ENCODE measurements at regions not wholly inside any gene's neighbourhood (a gene's known extent, or its start where the extent isn't known, plus 50 kb on each side); places are given as distances from the start of the nearest gene placed in this dataset.

GRCh38 chr2:66236816-66237802 is 197.8 kb upstream of the MEIS1 start:
- WGBS, 2 donors: 79 to 83% methylated on average over 18 of the region's 18 CpGs
- Histone ChIP-seq H3K36me3 (ENCODE audit: control insufficient read depth in 2 of 2, insufficient read depth in 2 of 2, low read length in 1 of 2) (no peaks in the 10 kb centered on the region), H3K27me3 (ENCODE audit: control insufficient read depth in 1 of 2, insufficient read depth in 2 of 2, low read length in 2 of 2) (no peaks in the 10 kb centered on the region), H3K27ac (ENCODE audit: low read depth in 2 of 2, low read length in 1 of 2) (peak overlapping the region in 1 of 2 donors; percentile 37), H3K4me3 (ENCODE audit: low read depth in 1 of 2, low read length in 2 of 2) (no peak overlapping the region), H3K9me3 (ENCODE audit: control insufficient read depth in 2 of 2, insufficient read depth in 1 of 2, low read depth in 1 of 2, low read length in 1 of 2) (no peaks in the 10 kb centered on the region), H3K4me1 (ENCODE audit: control insufficient read depth in 2 of 2, insufficient read depth in 2 of 2, low read length in 1 of 2) (peaks cover 0 to 3% of the 10 kb centered on the region in 2 donors)

GRCh38 chr2:66236067-66236685 is 198.7 kb upstream of the MEIS1 start:
- H3K9me3 ChIP-seq (ENCODE audit: control insufficient read depth in 2 of 2, insufficient read depth in 1 of 2, low read depth in 1 of 2, low read length in 1 of 2): no peaks in the 10 kb centered on the region
- peaks cover 0 to 3% of the 10 kb centered on the region in 2 donors for H3K4me1 ChIP-seq (ENCODE audit: control insufficient read depth in 2 of 2, insufficient read depth in 2 of 2, low read length in 1 of 2)
- no peak overlapping the region for H3K27ac ChIP-seq (ENCODE audit: low read depth in 2 of 2, low read length in 1 of 2)
- H3K27me3 ChIP-seq (ENCODE audit: control insufficient read depth in 1 of 2, insufficient read depth in 2 of 2, low read length in 2 of 2): no peaks in the 10 kb centered on the region
- WGBS, 2 donors: 57 to 75% methylated on average over 9 of the region's 9 CpGs
- H3K4me3 ChIP-seq (ENCODE audit: low read depth in 1 of 2, low read length in 2 of 2): no peak overlapping the region
- no peaks in the 10 kb centered on the region for H3K36me3 ChIP-seq (ENCODE audit: control insufficient read depth in 2 of 2, insufficient read depth in 2 of 2, low read length in 1 of 2)

- H3K4me1 ChIP-seq (ENCODE audit: control insufficient read depth in 2 of 2, insufficient read depth in 2 of 2, low read length in 1 of 2): peaks cover 0 to 3% of the 10 kb centered on the region in 2 donors
- no peak overlapping the region for H3K4me3 ChIP-seq (ENCODE audit: low read depth in 1 of 2, low read length in 2 of 2)
- no peak overlapping the region for H3K27ac ChIP-seq (ENCODE audit: low read depth in 2 of 2, low read length in 1 of 2)
- no peaks in the 10 kb centered on the region for H3K27me3 ChIP-seq (ENCODE audit: control insufficient read depth in 1 of 2, insufficient read depth in 2 of 2, low read length in 2 of 2)
- H3K36me3 ChIP-seq (ENCODE audit: control insufficient read depth in 2 of 2, insufficient read depth in 2 of 2, low read length in 1 of 2): no peaks in the 10 kb centered on the region
- WGBS, 2 donors: 79 to 81% methylated on average over 7 of the region's 7 CpGs
- H3K9me3 ChIP-seq (ENCODE audit: control insufficient read depth in 2 of 2, insufficient read depth in 1 of 2, low read depth in 1 of 2, low read length in 1 of 2): no peaks in the 10 kb centered on the region
These were observed 199.5 kb upstream of the MEIS1 start for GRCh38 chr2:66235428-66235827.

- Histone ChIP-seq H3K36me3 (ENCODE audit: control insufficient read depth in 2 of 2, insufficient read depth in 2 of 2, low read length in 1 of 2) (no peaks in the 10 kb centered on the region), H3K4me3 (ENCODE audit: low read depth in 1 of 2, low read length in 2 of 2) (no peak overlapping the region), H3K27ac (ENCODE audit: low read depth in 2 of 2, low read length in 1 of 2) (peak overlapping the region; percentile 11 to 60), H3K9me3 (ENCODE audit: control insufficient read depth in 2 of 2, insufficient read depth in 1 of 2, low read depth in 1 of 2, low read length in 1 of 2) (no peaks in the 10 kb centered on the region), H3K4me1 (ENCODE audit: control insufficient read depth in 2 of 2, insufficient read depth in 2 of 2, low read length in 1 of 2) (peaks cover 0 to 3% of the 10 kb centered on the region in 2 donors), H3K27me3 (ENCODE audit: control insufficient read depth in 1 of 2, insufficient read depth in 2 of 2, low read length in 2 of 2) (no peaks in the 10 kb centered on the region)
- whole genome bisulfite sequencing, 2 donors: 81 to 83% methylated on average over 2 of the region's 2 CpGs
These were observed 200.9 kb upstream of the MEIS1 start for GRCh38 chr2:66233981-66234380.

- 30 to 43% methylated on average over 4 of the region's 4 CpGs for WGBS, 2 donors
- H3K27me3 ChIP-seq (ENCODE audit: control insufficient read depth in 1 of 2, insufficient read depth in 2 of 2, low read length in 2 of 2): no peaks in the 10 kb centered on the region
- H3K4me1 ChIP-seq (ENCODE audit: control insufficient read depth in 2 of 2, insufficient read depth in 2 of 2, low read length in 1 of 2): no peaks in the 10 kb centered on the region
- H3K27ac ChIP-seq (ENCODE audit: low read depth in 2 of 2, low read length in 1 of 2): no peak overlapping the region
- H3K9me3 ChIP-seq (ENCODE audit: control insufficient read depth in 2 of 2, insufficient read depth in 1 of 2, low read depth in 1 of 2, low read length in 1 of 2): no peaks in the 10 kb centered on the region
- no peak overlapping the region for H3K4me3 ChIP-seq (ENCODE audit: low read depth in 1 of 2, low read length in 2 of 2)
- H3K36me3 ChIP-seq (ENCODE audit: control insufficient read depth in 2 of 2, insufficient read depth in 2 of 2, low read length in 1 of 2): no peaks in the 10 kb centered on the region
These were observed 206.8 kb upstream of the MEIS1 start for GRCh38 chr2:66228128-66228547.

- no peaks in the 10 kb centered on the region for H3K36me3 ChIP-seq (ENCODE audit: control insufficient read depth in 2 of 2, insufficient read depth in 2 of 2, low read length in 1 of 2)
- 44 to 66% methylated on average over 8 of the region's 8 CpGs for WGBS, 2 donors
These were observed 217.8 kb upstream of the MEIS1 start for GRCh38 chr2:66217039-66217585.

GRCh38 chr2:66212749-66213148 is 222.2 kb upstream of the MEIS1 start:
- Histone ChIP-seq H3K27ac (ENCODE audit: low read depth in 2 of 2, low read length in 1 of 2) (no peak overlapping the region), H3K9me3 (ENCODE audit: control insufficient read depth in 2 of 2, insufficient read depth in 1 of 2, low read depth in 1 of 2, low read length in 1 of 2) (no peaks in the 10 kb centered on the region), H3K4me3 (ENCODE audit: low read depth in 1 of 2, low read length in 2 of 2) (no peak overlapping the region), H3K27me3 (ENCODE audit: control insufficient read depth in 1 of 2, insufficient read depth in 2 of 2, low read length in 2 of 2) (no peaks in the 10 kb centered on the region), H3K36me3 (ENCODE audit: control insufficient read depth in 2 of 2, insufficient read depth in 2 of 2, low read length in 1 of 2) (no peaks in the 10 kb centered on the region), H3K4me1 (ENCODE audit: control insufficient read depth in 2 of 2, insufficient read depth in 2 of 2, low read length in 1 of 2) (no peaks in the 10 kb centered on the region)
- WGBS, 2 donors: 58 to 59% methylated on average over 3 of the region's 3 CpGs

More at GRCh38 chr2:66217039-66217585, 217.8 kb upstream of the MEIS1 start:
- Histone ChIP-seq H3K4me1 (ENCODE audit: control insufficient read depth in 2 of 2, insufficient read depth in 2 of 2, low read length in 1 of 2) (no peaks in the 10 kb centered on the region), H3K27ac (ENCODE audit: low read depth in 2 of 2, low read length in 1 of 2) (no peak overlapping the region), H3K4me3 (ENCODE audit: low read depth in 1 of 2, low read length in 2 of 2) (no peak overlapping the region), H3K27me3 (ENCODE audit: control insufficient read depth in 1 of 2, insufficient read depth in 2 of 2, low read length in 2 of 2) (no peaks in the 10 kb centered on the region), H3K9me3 (ENCODE audit: control insufficient read depth in 2 of 2, insufficient read depth in 1 of 2, low read depth in 1 of 2, low read length in 1 of 2) (no peaks in the 10 kb centered on the region)

- Histone ChIP-seq H3K9me3 (ENCODE audit: control insufficient read depth in 2 of 2, insufficient read depth in 1 of 2, low read depth in 1 of 2, low read length in 1 of 2) (no peaks in the 10 kb centered on the region), H3K27ac (ENCODE audit: low read depth in 2 of 2, low read length in 1 of 2) (no peak overlapping the region), H3K36me3 (ENCODE audit: control insufficient read depth in 2 of 2, insufficient read depth in 2 of 2, low read length in 1 of 2) (no peaks in the 10 kb centered on the region), H3K4me3 (ENCODE audit: low read depth in 1 of 2, low read length in 2 of 2) (no peak overlapping the region), H3K4me1 (ENCODE audit: control insufficient read depth in 2 of 2, insufficient read depth in 2 of 2, low read length in 1 of 2) (no peaks in the 10 kb centered on the region), H3K27me3 (ENCODE audit: control insufficient read depth in 1 of 2, insufficient read depth in 2 of 2, low read length in 2 of 2) (no peaks in the 10 kb centered on the region)
- WGBS, 2 donors: 83 to 93% methylated on average over 2 of the region's 2 CpGs
These were observed 232.3 kb upstream of the MEIS1 start for GRCh38 chr2:66202586-66202985.

- Histone ChIP-seq H3K27ac (ENCODE audit: low read depth in 2 of 2, low read length in 1 of 2) (no peak overlapping the region), H3K4me3 (ENCODE audit: low read depth in 1 of 2, low read length in 2 of 2) (no peak overlapping the region), H3K9me3 (ENCODE audit: control insufficient read depth in 2 of 2, insufficient read depth in 1 of 2, low read depth in 1 of 2, low read length in 1 of 2) (no peaks in the 10 kb centered on the region), H3K36me3 (ENCODE audit: control insufficient read depth in 2 of 2, insufficient read depth in 2 of 2, low read length in 1 of 2) (no peaks in the 10 kb centered on the region), H3K27me3 (ENCODE audit: control insufficient read depth in 1 of 2, insufficient read depth in 2 of 2, low read length in 2 of 2) (no peaks in the 10 kb centered on the region), H3K4me1 (ENCODE audit: control insufficient read depth in 2 of 2, insufficient read depth in 2 of 2, low read length in 1 of 2) (no peaks in the 10 kb centered on the region)
- 58 to 59% methylated on average over 2 of the region's 2 CpGs for WGBS, 2 donors
These were observed 233.7 kb upstream of the MEIS1 start for GRCh38 chr2:66201242-66201641.
